ENCODE measurements at regions not wholly inside any gene's neighbourhood (a gene's known extent, or its start where the extent isn't known, plus 50 kb on each side); places are given as distances from the start of the nearest gene placed in this dataset.

DNA sequence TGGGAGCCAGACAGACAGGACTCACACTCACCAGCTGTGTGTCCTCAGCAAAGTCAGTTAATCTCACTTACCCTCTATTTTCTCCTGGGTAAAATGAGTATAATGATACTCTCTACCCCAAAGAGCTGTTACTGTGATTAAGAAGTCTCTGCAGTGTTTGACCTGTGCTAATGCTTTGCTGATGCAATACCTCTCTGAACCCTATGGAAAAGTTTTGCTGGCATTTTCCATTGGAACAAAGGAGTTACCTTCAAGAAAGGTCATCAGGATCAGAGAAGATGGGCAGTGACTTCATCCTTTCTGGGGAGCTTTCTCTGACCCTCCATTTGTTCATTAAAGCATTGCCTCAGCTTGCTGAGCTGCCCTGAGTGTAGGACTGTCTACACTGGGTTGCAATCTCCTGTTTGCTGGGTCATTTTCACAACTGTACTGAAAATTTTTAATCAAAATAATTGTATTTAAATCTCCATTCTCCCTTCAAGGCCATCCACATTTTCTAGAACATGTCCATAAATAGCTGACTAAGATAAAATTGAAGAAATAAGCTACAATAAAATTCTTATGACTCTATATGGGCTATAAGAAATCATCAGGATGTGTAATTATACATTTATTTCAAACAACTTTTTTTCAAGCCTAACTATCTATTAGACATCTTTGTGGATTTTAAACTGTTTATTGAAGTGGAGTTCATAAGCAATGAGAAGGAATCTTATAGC, 272.8 kb upstream of the CPEB2 start:
- FAIRE-seq, result no peak
- H4K20me1 ChIP-seq (replicated peaks in 1 of 2; ENCODE audit: control insufficient read depth in 1 of 2, insufficient read depth in 2 of 2, low read length in 2 of 2), result no peaks in the 10 kb centered on the region
- no peak overlapping the region for H4K8ac ChIP-seq (ENCODE audit: extremely low read depth, insufficient read depth, low read length)
- no peaks in the 10 kb centered on the region for H3K9me3 ChIP-seq (ENCODE audit: insufficient read depth in 2 of 2, low read depth in 1 of 2, low read length in 1 of 2)
- H2BK20ac ChIP-seq (ENCODE audit: low read length), result no peak overlapping the region
- CTCF ChIA-PET (ENCODE audit: partially characterized antibody), result interaction anchor here (0.6 to 1.3 kb wide), 3 partner anchors 14 to 235 kb away, joined by 3 to 4 read pairs (median 4); no protein-coding TSS in a partner anchor
- H3K18ac ChIP-seq (ENCODE audit: extremely low read depth, low read length), result no peak overlapping the region
- DNase-seq (ENCODE audit: low read depth in 1 of 2, low spot score in 2 of 2), result no peak
- no peak overlapping the region for H2AK5ac ChIP-seq (ENCODE audit: low read depth, low read length)
- H3K9ac ChIP-seq (replicated peaks in 1 of 4; ENCODE audit: extremely low read depth in 1 of 4, low read depth in 3 of 4, low read length in 3 of 4), result no peak overlapping the region
- no peak overlapping the region for H2BK120ac ChIP-seq (replicated peaks; ENCODE audit: low read depth, low read length)
- no peak overlapping the region for H3K56ac ChIP-seq (replicated peaks; ENCODE audit: insufficient read length, low read depth, low read length)
- H3K4ac ChIP-seq (replicated peaks; ENCODE audit: insufficient read length, low read depth, low read length), result no peak overlapping the region
- H4K91ac ChIP-seq (replicated peaks; ENCODE audit: insufficient read length, low read length), result no peak overlapping the region
- no peak overlapping the region for H4K5ac ChIP-seq (ENCODE audit: insufficient read length, low read depth, low read length)
- no peaks in the 10 kb centered on the region for H3K27me3 ChIP-seq (replicated peaks in 1 of 4; ENCODE audit: control insufficient read depth in 3 of 4, extremely low read depth in 1 of 4, insufficient read depth in 3 of 4, low read length in 3 of 4)
- POLR2A ChIA-PET (ENCODE audit: partially characterized antibody), result no interaction called here
- H3K27ac ChIP-seq (ENCODE audit: low read depth, low read length), result no peak overlapping the region
- H3K79me2 ChIP-seq (ENCODE audit: control insufficient read depth in 1 of 2, insufficient read depth in 2 of 2, low read length in 2 of 2), result no peaks in the 10 kb centered on the region
- H2BK15ac ChIP-seq (ENCODE audit: low read length), result no peak overlapping the region
- H3K4me1 ChIP-seq (replicated peaks in 1 of 4; ENCODE audit: control insufficient read depth in 3 of 4, insufficient read depth in 4 of 4, low read length in 3 of 4), result no peaks in the 10 kb centered on the region
- H3K4me2 ChIP-seq (ENCODE audit: insufficient read depth in 1 of 2, low read depth in 2 of 2, low read length in 2 of 2), result no peak overlapping the region
- peak overlapping the region; percentile 84 for H2AFZ ChIP-seq (ENCODE audit: low read length)
- peak overlapping the region; percentile 39; the same call in 1 of the 2 replicates for H2BK12ac ChIP-seq (ENCODE audit: low read depth, low read length)
- H3K4me3 ChIP-seq (ENCODE audit: extremely low read depth in 1 of 4, insufficient read depth in 2 of 4, low read depth in 3 of 4, low read length in 4 of 4), result no peak overlapping the region
- H3K23me2 ChIP-seq (ENCODE audit: low read depth, low read length), result no peaks in the 10 kb centered on the region
- H3K36me3 ChIP-seq (ENCODE audit: control insufficient read depth in 2 of 4, insufficient read depth in 4 of 4, low read length in 3 of 4), result no peaks in the 10 kb centered on the region
- no peak overlapping the region for H3K14ac ChIP-seq (ENCODE audit: insufficient read length)
- TF ChIP-seq SUZ12 (IDR thresholded peaks at IDR 0.05; ENCODE audit: low read length) (no peak), HDAC2 (IDR thresholded peaks at IDR 0.05; ENCODE audit: borderline replicate concordance in 1 of 2, low read depth in 2 of 2, low read length in 2 of 2) (no peak), CEBPB (IDR thresholded peaks at IDR 0.05; ENCODE audit: low read depth, low read length) (0 out of 2 replicates have a peak, but pooled peaks have one; percentile 57), YY1 (IDR thresholded peaks at IDR 0.05; ENCODE audit: low read depth, low read length) (no peak), CBX8 (IDR thresholded peaks at IDR 0.05; ENCODE audit: borderline replicate concordance, low read depth, low read length) (no peak), KDM5A (IDR thresholded peaks at IDR 0.05; ENCODE audit: low read length) (no peak)
- TF ChIP-seq, protein P1, sequence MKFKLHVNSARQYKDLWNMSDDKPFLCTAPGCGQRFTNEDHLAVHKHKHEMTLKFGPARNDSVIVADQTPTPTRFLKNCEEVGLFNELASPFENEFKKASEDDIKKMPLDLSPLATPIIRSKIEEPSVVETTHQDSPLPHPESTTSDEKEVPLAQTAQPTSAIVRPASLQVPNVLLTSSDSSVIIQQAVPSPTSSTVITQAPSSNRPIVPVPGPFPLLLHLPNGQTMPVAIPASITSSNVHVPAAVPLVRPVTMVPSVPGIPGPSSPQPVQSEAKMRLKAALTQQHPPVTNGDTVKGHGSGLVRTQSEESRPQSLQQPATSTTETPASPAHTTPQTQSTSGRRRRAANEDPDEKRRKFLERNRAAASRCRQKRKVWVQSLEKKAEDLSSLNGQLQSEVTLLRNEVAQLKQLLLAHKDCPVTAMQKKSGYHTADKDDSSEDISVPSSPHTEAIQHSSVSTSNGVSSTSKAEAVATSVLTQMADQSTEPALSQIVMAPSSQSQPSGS (IDR thresholded peaks at IDR 0.05; ENCODE audit: low read length), result no peak
- no peaks in the 10 kb centered on the region for H3K79me1 ChIP-seq (ENCODE audit: low read depth, low read length)
- no peak overlapping the region for H2BK5ac ChIP-seq (ENCODE audit: low read depth, low read length)
- H3K23ac ChIP-seq (ENCODE audit: insufficient read length), result no peak overlapping the region

Data from H1 (cell line).